ENCODE measurements at regions not wholly inside any gene's neighbourhood (a gene's known extent, or its start where the extent isn't known, plus 50 kb on each side); places are given as distances from the start of the nearest gene placed in this dataset.

- TF ChIP-seq FOXA1 (IDR thresholded peaks at IDR 0.05) (no peak), CTCF (IDR thresholded peaks at IDR 0.05; ENCODE audit: low read depth, low read length, missing input control) (no peak), REST (IDR thresholded peaks at IDR 0.05) (no peak), EGR1 (IDR thresholded peaks at IDR 0.05; ENCODE audit: low read depth in 2 of 2) (no peak), GABPA (IDR thresholded peaks at IDR 0.05 in 1 of 2, conservative IDR thresholded peaks at IDR 0.05 in 1 of 2) (no peak), ZBTB33 (IDR thresholded peaks at IDR 0.05) (no peak), RAD21 (IDR thresholded peaks at IDR 0.05) (no peak), HNF4A (conservative IDR thresholded peaks at IDR 0.05) (no peak), NR2F2 (IDR thresholded peaks at IDR 0.05) (no peak), JUND (IDR thresholded peaks at IDR 0.05) (no peak), ATF3 (IDR thresholded peaks at IDR 0.05) (no peak), MAX (IDR thresholded peaks at IDR 0.05) (no peak), TAF1 (conservative IDR thresholded peaks at IDR 0.05) (no peak), RXRA (IDR thresholded peaks at IDR 0.05) (no peak)
Measured at GRCh38 chr18:67261931-67262552, 254.5 kb downstream of the DSEL start.

Data from liver (tissue), 3 donors.